Left ventricle myocardium inferior (tissue), 1 donor: ENCODE measurements at regions not wholly inside any gene's neighbourhood (a gene's known extent, or its start where the extent isn't known, plus 50 kb on each side); places are given as distances from the start of the nearest gene placed in this dataset.
A peak's percentile ranks its signal among the peaks of the same experiment; 100 is the strongest.
"Not testable (repeated sequence)": the region's sequence is repeated elsewhere in the genome, so short reads cannot be mapped to it uniquely, and the experiment has no call there.

ENCODE experiments used
- DNase-seq: peaks from one replicate; pipeline ENCODE4 v3.0.0-alpha.2; 2020
- H3K27ac ChIP-seq: fragments of 200-600 bp; replicated peaks from 2 replicates; pipeline ENCODE4 v1.8.0; 2021
- H3K27me3 ChIP-seq: fragments of 200-600 bp; 2 replicates; pipeline ENCODE4 v1.8.0; 2021; ENCODE audit warnings: low read depth
- H3K36me3 ChIP-seq: fragments of 200-600 bp; 2 replicates; pipeline ENCODE4 v1.8.0; 2021
- H3K4me1 ChIP-seq: fragments of 200-600 bp; 2 replicates; pipeline ENCODE4 v1.8.0; 2021
- H3K4me3 ChIP-seq: fragments of 200-600 bp; 2 replicates; pipeline ENCODE4 v1.8.0; 2021; ENCODE audit warnings: mild to moderate bottlenecking, moderate library complexity
- H3K9me3 ChIP-seq: fragments of 200-600 bp; replicated peaks from 2 replicates; pipeline ENCODE4 v1.8.0; 2021
- CTCF ChIP-seq: fragments of 200-600 bp; IDR thresholded peaks from 2 replicates; pipeline ENCODE4 v1.8.0; 2021; ENCODE audit warnings: antibody characterized with exemption, mild to moderate bottlenecking, borderline replicate concordance
- intact Hi-C: fragments of 100-400 bp; cut with micrococcal nuclease; formaldehyde crosslinking; loops from one replicate; pipeline ENCODE4 v1.11.0; 2022
- donor health status: DM: no; HTN: yes; CAD: no; lungs with severe emphysema.

- intact Hi-C loops, result no loop called here
- no peak for TF ChIP-seq CTCF
- Histone ChIP-seq H3K27me3 (no peaks in the 10 kb centered on the region), H3K27ac (no peak overlapping the region), H3K4me1 (no peaks in the 10 kb centered on the region), H3K9me3 (peaks cover 4% of the 10 kb centered on the region), H3K36me3 (no peaks in the 10 kb centered on the region), H3K4me3 (no peak overlapping the region)
- no peak for DNase-seq
These were observed 626.3 kb downstream of the TENT5A start for GRCh38 chr6:81126150-81126549.

GRCh38 chr6:81120280-81120679 is 632.2 kb downstream of the TENT5A start:
- no peaks in the 10 kb centered on the region for H3K27me3 ChIP-seq
- peaks cover 21% of the 10 kb centered on the region for H3K9me3 ChIP-seq
- no peak for DNase-seq

GRCh38 chr6:81105998-81106397 is 646.5 kb downstream of the TENT5A start:
- Histone ChIP-seq H3K4me3 (no peak overlapping the region), H3K4me1 (no peaks in the 10 kb centered on the region), H3K36me3 (no peaks in the 10 kb centered on the region), H3K9me3 (peaks cover 12% of the 10 kb centered on the region), H3K27me3 (no peaks in the 10 kb centered on the region), H3K27ac (no peak overlapping the region)
- peak; percentile 15 for TF ChIP-seq CTCF
- intact Hi-C loops, result no loop called here
- DNase-seq, result no peak

More at GRCh38 chr6:81120280-81120679, 632.2 kb downstream of the TENT5A start:
- Histone ChIP-seq H3K36me3 (no peaks in the 10 kb centered on the region), H3K4me3 (no peak overlapping the region), H3K27ac (no peak overlapping the region), H3K4me1 (no peaks in the 10 kb centered on the region)
- intact Hi-C loops, result no loop called here
- no peak for TF ChIP-seq CTCF

GRCh38 chr6:81098109-81098814 is 654.2 kb downstream of the TENT5A start:
- Histone ChIP-seq H3K4me3 (no peak overlapping the region), H3K9me3 (peaks cover 29% of the 10 kb centered on the region), H3K27me3 (no peaks in the 10 kb centered on the region), H3K27ac (no peak overlapping the region), H3K36me3 (no peaks in the 10 kb centered on the region), H3K4me1 (no peaks in the 10 kb centered on the region)
- intact Hi-C loops, result no loop called here
- no peak for TF ChIP-seq CTCF
- DNase-seq, result no peak

GRCh38 chr6:81096464-81096863 is 656.0 kb downstream of the TENT5A start:
- intact Hi-C loops, H3K27me3 ChIP-seq: not testable (repeated sequence)

GRCh38 chr6:81093051-81093450 is 659.4 kb downstream of the TENT5A start:
- no peak for TF ChIP-seq CTCF
- no peaks in the 10 kb centered on the region for H3K4me1 ChIP-seq
- H3K27ac ChIP-seq, result no peak overlapping the region
- H3K27me3 ChIP-seq, result no peaks in the 10 kb centered on the region
- H3K36me3 ChIP-seq, result no peaks in the 10 kb centered on the region
- intact Hi-C loops, result no loop called here
- peaks cover 11% of the 10 kb centered on the region for H3K9me3 ChIP-seq
- DNase-seq, result no peak
- no peak overlapping the region for H3K4me3 ChIP-seq

More at GRCh38 chr6:81096464-81096863, 656.0 kb downstream of the TENT5A start:
- H3K27ac ChIP-seq, H3K4me3 ChIP-seq, H3K36me3 ChIP-seq, DNase-seq, H3K4me1 ChIP-seq: not testable (repeated sequence)
- H3K9me3 ChIP-seq, result peaks cover 33% of the 10 kb centered on the region
